GM19397 (cell line): ENCODE measurements at regions not wholly inside any gene's neighbourhood (a gene's known extent, or its start where the extent isn't known, plus 50 kb on each side); places are given as distances from the start of the nearest gene placed in this dataset.

Experiments used
- ATAC-seq: cut with Tn5 transposase; IDR thresholded peaks from one replicate; pipeline ENCODE4 v1.9.1; 2021; ENCODE audit warnings: mild to moderate bottlenecking, moderate library complexity; ENCODE audit not compliant: unreplicated experiment

DNA sequence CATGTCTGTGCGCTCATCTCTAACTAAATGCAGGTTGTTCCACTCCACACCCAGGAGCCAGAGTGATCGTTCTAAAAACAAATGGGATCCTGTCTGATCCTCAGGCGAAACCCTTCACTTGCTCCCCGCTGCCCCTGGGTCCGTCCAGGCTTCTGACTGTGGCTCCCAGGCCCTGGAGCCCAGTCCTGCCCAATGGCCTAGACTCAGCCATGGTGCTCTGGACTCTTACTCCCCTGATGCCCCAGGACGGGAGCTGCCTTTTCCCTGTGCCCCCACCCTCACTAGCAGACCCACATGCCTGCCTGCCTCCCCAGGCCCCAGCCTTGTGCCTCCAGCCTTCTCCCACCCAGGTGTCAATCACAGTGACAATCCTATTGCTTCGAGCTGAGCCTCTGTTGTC is 256.7 kb downstream of the BMP7 start:
- ATAC-seq = no peak

DNA sequence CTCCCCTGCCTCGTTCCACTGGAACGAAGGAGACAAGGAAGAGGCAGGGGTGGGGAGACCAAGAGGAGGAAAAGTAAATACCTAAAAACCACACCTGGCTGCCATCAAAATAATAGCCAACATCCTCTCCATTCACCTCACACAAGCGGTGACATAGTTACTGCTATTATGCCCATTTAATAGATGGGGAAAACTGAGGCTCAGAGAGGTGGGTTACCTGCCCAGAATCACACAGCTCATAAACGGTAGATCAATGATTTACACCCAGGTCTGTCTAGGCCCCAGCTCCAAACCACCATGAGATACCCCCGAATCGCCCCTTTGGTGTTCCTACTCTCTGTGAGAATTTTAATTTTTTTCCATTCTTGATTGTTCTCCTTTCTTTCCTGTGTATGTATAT is 253.8 kb downstream of the BMP7 start:
- ATAC-seq = no peak

DNA sequence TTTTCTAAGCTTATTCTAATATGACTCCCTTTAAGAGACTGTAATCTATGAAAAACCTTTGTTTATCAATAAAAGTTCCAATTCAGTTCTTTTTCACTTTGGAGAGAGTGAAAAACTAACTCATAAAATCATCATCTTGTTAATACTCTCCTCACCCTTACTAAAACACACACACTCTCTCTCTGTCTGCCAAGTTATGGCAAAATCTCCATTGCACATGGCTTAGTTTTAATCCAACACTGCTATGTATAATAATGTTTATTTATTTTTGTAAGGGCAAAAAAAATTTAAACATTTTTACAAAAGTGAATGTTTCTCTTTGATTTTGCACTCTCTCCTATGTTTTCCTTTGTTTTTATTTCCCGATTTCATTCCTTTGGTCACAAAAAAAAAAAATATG is 253.2 kb downstream of the BMP7 start:
- ATAC-seq = no peak

DNA sequence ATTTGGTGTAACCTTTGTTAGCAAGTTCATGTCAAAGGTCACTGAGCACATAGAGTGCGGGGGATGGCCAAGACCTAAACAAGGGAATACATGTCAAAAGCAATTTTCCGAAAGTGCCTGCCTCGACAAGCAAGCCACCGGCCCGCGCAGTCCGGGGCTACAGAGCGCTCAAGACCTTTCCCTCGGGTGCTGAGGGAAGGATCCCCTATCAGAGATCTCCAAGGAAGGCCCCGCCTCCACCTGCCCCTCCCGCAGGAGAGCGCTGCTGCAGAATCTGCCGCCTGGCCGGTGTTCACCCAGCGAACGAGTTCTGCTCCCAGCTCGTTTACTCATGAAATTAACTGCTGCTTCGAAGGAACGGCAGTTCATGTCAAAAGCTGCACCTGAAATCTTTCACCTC is 252.7 kb downstream of the BMP7 start:
- no peak for ATAC-seq

DNA sequence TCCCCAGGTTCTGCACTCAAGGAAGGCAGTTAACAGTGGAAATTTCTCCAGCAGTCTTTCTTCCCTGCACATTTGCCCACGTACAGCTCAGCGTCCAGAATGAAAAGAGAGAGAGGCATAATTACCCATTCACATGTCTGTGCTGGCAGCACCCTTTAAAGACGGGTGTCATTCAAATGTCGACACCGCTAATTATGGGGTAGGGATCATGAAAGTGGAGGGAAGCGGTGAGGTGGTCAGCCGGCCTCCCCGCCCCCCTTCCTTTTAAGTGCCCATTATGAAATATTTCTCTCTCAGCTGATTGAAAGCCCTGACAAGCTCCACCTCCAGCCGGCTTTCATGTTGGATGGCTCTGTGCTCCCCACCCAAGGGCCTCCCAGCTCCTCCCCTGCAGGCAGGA is 246.1 kb downstream of the BMP7 start:
- no peak for ATAC-seq

DNA sequence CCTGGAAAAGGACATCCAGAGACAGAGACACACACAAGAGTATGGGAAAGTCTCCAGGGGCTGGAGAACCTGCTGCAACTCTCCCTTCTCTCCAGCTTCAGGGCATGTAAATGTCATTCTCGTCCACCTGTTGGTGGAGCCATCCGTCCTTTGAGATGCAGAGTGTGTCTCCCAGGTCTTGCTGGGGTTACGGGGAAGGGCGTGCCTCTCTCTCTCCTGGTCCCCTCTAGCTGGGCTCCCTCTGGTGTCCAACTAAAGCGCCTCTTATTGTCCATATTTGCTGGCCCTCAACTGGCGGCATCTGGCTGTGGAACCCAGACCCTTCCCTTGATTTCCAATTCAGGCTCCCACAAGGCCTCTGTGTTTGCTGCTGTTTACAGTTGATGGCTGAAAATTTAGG is 244.1 kb downstream of the BMP7 start:
- ATAC-seq = no peak

DNA sequence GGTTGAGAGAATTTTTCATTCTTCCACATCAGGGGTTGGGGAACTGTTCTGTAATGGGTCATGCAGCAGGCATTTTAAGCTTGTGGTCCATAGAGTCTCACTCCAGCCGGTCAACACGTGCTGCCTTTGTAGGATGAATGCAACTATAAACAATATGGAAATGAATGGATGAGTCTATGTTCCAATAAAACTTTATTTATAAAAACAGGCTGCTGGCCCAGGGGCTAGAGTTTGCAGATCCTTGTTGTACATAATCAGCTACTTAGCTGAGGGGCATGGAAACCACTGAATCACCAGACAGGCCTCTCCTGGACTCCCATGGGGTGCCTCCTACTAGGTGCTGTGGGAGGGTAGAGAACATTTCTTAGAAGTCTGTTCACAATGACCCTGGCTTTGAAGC is 243.4 kb downstream of the BMP7 start:
- no peak for ATAC-seq

DNA sequence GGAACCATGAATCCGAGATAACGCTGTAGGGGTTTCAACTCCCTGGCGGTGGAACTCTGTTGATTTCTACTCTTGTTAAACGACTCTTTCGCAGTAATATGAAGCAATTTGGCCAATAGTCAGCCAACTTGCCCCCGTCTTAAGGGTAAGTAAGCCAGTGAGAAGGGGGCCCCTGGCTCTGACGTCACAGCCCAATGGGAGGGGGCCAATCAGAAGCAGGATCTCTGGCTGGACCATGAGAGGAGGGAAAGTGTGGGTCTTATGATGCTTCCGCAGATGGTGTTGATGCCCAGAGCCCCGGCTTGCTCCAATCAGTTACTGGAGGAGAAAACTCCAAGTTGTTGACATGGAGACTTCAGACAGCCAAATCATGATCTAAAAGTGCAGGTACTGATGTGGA is 242.4 kb downstream of the BMP7 start:
- ATAC-seq = no peak

DNA sequence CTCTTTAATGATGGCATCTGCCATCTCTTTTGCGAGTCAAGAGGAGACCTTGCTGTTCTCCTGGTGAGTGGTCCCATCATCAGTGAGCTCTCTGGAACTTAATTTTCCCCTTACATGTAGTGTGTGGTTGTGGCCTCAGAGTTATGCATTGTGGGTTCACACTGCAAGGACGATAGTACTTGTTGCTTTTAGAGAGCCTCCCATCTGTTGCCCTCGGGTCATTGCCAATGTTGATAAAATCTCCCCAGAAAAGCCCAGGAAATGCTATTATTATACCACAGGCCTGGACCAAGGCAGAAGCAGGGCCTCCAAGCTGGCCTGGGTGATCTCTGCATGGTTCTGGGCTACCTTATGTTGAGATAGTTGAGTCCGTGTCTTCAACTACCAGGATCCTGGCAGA is 241.6 kb downstream of the BMP7 start:
- ATAC-seq = no peak

DNA sequence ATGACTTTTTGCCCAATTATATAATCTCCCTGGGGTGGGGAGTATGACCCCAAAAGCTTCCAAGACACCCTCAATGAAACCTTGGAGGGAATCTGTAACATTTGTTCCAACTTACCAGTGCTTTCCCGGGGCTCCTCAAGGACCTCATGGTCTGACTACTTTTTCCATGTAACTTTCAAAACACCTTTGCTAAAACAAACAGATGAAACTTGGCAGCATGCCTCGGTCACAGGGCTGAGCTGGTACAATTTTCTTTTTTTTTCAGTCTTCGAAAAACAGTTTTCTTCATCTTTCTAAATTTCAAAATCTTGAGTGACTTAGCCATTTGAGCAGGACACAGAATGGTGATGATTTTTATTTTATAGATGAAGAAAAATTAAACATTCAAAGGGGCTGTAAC is 241.2 kb downstream of the BMP7 start:
- ATAC-seq = no peak

DNA sequence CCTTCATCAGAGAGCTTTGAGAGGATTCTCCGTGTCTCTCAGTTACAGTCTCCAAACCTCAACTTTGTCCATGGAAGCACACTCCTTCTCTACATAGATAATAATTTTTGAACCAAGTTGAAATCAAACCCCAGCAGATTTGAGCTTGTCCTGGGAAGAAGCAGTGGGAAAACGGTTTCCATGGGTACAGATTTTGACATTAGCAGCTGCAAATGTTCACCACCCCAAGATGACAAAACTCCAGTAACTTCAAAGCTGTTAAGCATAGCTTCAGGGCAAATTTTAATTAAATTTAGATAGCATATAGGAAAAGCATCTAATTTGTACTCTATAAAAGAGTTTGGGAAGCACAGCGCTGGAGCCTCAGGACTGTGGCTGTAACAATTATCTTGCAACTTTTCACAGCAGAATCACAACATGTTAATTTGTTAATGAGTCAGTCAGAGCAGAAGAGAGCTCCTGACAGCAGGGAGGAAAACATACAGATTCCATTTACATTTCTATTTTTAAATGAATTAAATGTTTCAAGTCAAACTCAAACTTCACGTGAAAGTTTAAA is 240.7 kb downstream of the BMP7 start:
- no peak for ATAC-seq

DNA sequence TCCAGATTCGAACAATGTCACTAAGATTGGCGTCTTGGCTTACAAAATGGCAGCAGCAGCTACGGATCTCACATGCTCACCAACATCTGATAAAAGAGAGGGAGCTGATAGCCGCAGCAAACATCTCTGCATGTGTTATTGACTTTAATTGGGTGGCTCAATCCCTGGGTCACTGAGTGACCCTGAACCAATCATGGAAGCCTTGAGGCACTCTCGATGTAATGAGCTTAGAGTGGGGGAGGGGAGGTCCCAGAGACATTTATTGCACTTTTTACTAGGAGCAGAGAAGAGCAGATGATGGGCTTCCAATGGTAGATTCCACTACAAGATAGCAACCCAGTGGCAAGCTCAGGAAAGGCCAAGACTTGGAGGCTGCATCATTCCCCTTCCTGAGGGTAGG is 238.7 kb downstream of the BMP7 start:
- no peak for ATAC-seq

DNA sequence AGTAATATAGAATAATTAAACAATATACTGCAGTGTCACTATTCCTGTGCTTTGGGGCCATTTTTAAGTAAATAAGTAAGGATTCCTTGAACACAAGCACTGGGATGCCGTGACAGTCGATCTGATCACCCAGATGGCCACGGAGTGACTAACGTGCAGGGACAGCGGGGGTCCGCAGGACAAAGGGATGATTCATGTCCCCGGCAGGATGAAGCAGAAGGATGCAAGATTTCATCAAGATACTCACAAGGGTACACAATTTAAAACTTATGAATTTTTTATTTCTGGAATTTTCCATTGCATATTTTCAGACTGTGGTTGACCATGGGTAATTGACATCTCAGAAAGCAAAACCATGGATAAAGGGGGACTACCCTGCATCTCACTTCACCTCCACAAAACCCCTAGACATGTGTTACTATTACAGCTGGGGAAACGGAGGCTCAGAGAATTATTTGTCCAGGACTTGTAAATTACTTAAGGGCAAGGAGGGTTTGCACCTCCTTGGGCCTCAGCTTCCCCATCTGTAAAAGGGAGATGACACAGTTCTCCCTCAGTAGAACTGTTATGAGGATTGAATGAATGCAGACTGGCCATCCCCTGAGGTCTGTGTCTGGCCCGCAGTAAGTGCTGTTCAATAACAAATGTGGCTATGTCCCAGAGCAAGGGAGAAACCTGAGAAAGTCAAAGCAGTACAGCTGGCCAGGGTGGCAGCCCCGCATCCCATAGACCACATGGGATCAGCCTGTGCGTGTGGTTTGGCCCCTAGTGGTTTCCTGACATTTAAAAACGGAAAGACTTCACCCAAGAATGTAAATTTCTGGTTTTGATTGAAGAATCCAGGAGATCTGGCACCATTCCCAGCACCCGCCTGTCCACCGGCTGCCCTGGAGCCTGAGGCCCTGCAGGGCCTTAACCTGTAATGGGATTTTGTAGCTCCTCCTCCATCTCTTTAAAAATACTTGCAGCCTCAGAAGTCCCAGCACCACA is 235.5 kb downstream of the BMP7 start:
- no peak for ATAC-seq

DNA sequence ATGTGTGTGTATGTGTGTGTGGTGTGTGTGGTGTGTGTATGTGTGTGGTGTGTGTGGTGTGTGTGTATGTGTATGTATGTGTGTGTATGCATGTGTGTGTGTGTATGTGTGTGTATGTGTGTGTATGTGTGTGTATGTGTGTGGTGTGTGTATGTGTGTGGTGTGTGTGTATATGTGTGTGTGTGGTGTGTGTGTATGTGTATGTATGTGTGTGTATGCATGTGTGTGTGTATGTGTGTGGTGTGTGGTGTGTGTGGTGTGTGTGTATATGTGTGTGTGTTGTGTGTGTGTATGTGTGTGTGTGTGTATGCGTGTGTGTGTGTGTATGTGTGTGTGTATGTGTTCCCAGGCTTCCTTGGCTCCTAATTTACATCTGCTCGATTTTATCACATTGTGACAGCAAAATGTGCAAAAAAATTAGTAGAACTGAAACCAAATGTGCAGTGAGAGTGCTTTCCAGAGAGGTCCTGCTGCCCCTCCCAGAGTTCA is 234.5 kb downstream of the BMP7 start:
- no peak for ATAC-seq

DNA sequence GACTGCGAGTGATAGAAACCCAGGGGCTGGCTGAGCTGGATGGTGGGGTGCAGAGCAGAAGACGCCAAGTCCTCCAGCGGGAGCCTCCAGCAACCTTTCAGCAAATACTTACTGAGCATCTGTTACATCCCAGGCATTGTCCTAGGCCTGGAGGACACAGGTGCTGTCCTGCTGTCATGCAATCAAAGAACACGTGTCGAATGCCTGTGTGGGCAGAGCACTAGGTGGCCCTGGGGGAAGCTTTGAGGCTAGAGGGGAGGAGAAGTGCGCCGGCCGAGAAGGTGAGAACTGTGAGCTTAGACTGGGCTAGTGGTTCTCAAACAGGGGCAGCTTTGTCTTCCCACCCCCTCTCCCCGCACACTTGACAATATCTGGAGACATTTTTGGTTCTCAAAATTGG is 233.6 kb downstream of the BMP7 start:
- ATAC-seq = no peak

DNA sequence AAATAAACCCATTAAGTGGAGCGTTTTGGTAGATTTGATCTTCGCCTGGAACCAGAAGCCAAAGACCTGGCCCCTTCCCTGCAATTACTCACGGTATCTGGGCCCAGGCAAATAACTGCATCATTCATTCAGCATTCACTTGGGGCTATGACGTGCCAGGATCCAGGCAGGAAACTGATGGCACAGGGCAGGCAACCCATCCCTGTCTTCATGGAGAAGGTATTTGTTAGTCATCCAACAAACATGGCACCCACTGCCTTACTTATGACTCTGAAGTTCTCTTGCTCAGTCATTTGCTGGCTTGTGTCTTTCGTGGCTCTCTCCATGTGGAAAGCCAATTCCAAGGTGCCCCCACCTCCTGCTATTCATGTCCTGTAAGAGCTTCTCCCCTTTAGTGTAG is 232.4 kb downstream of the BMP7 start:
- ATAC-seq = no peak

DNA sequence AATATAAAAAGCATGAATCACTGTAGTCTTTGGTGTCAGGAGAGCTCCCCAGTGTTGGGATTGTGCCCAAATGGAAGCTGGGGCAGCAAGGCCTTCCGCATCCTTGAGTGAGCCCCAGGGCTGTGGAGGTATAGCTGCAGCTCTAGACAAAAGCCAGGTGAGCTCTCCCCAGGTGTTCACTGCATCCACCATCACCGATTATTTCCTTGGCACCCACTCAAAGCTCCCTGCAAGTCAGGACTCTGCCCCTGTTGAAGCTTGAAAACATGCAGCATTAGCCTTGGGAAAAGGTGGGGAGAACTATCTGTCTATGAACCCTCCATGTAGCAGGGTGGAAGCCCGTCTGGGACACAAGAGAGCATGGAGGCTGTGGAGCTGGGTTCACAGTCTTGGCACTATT is 228.8 kb downstream of the BMP7 start:
- no peak for ATAC-seq

DNA sequence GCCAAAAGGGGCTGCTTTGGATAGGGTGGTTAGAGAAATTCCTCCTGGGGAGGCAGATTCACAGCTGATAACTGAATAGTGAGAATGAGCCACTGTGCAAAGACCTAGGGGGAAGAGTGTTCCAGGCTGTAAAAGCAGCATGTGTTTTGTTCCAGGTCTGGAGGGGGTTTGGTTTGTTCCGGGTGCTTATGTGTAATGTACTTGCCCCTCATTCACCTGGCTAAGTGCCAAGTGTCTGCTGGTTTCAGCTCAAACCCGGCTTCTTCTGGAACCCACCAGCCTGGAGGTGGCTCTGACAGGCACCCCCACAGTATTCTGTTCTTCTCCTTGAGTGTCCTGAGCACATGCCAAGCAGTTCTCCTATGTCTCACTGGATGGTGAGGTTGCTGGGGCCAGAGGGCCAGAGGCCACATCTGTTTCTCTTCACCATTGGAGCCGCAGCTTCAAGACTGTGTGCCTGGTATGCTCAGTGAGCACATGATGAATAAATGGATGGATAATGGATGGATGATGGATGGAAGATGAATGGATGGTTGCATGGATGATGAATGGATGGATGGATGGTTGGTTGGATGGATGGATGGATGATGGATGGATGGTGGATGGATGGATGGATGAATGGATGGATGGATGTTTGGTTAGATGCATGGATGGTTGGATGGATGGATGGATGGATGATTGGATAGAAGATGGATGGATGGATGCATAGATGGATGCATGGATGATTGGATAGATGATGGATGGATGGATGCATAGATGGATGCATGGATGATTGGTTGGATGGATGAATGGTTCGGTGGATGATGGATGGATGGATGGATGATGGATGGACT is 227.6 kb downstream of the BMP7 start:
- ATAC-seq = no peak

DNA sequence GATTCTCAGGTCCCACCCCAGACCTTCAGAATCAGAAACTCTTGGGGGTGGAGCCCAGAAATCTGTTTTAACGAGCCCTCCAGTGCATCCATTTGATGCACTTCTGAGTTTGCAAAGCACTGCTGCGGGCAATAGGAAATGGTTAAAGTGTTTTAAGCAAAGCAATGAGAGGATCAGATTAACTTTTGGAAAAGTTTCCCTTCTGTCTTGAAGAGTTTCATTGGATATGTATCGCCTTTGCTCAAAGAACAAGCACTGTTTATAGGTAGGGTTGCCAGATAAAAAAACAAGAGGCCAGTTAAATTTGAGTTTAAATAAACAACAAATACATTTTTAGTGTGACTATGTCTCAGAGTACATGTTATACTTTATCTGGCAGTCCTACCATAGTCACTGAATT is 226.0 kb downstream of the BMP7 start:
- no peak for ATAC-seq

DNA sequence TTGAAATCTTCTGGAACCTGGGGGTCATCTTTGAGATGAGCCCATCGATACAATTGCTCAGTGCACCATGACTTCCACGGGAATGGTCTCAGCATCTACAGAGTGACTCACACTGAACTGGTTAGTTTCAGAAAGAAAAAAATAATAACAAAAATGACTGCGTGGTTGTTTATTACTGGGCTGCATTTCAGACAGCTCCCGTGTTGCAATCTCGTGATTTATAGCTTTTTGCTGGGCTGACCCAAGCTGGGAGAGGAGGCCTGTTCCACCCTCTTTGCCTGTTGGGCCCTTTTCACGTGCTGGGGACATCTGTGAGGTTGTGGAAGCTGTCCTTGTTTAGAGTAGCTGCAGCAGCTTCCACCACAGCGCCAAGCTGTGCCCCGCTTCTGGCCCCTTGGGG is 225.5 kb downstream of the BMP7 start:
- no peak for ATAC-seq

DNA sequence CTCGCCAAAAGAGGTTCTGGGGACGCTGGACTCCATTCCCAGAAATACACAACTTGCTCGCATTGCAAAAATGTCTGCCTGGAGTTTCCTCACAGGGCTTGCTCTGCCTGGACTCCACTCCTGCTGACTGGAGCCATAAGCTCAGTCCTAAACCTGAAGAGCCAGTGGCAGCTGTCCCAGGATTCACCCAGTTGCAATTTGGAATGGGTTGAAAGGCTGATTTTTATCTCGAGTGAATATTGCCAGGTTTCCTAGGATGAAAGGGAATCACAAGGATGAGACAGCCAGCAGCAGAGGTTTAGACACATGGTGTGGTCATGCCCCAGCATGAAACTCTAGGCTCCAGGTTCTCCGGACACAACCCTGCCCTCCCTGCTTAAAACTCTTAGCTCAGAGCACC is 223.3 kb downstream of the BMP7 start:
- ATAC-seq = no peak
